Parathyroid adenoma (tissue), 2 donors: ENCODE measurements at regions not wholly inside any gene's neighbourhood (a gene's known extent, or its start where the extent isn't known, plus 50 kb on each side); places are given as distances from the start of the nearest gene placed in this dataset.
"Not testable (repeated sequence)": the region's sequence is repeated elsewhere in the genome, so short reads cannot be mapped to it uniquely, and the experiment has no call there.

ENCODE experiments used
- H2AFZ ChIP-seq: fragments of 300-600 bp; sonication (generic); one replicate; pipeline ENCODE4 v1.7.0; 2017; ENCODE audit warnings: antibody characterized with exemption, mild to moderate bottlenecking
- H3K27ac ChIP-seq: fragments of 300-600 bp; sonication (generic); one replicate; pipeline ENCODE4 v1.7.0; 2017
- H3K27me3 ChIP-seq: fragments of 300-600 bp; sonication (generic); one replicate; pipeline ENCODE4 v1.7.0; 2017; ENCODE audit warnings: low read length; ENCODE audit not compliant: control insufficient read depth, insufficient read depth
- H3K36me3 ChIP-seq: fragments of 300-600 bp; sonication (generic); one replicate; pipeline ENCODE4 v1.7.0; 2017; ENCODE audit warnings: low read length; ENCODE audit not compliant: control insufficient read depth, insufficient read depth
- H3K4me1 ChIP-seq: fragments of 300-600 bp; sonication (generic); one replicate; pipeline ENCODE4 v1.7.0; 2017; ENCODE audit warnings: control low read depth
- H3K4me2 ChIP-seq: fragments of 300-600 bp; sonication (generic); one replicate; pipeline ENCODE4 v1.7.0; 2017; ENCODE audit warnings: low read length
- H3K4me3 ChIP-seq: fragments of 300-600 bp; sonication (generic); one replicate; pipeline ENCODE4 v1.7.0; 2017; ENCODE audit warnings: low read depth, low read length
- H3K79me2 ChIP-seq: fragments of 300-600 bp; sonication (generic); one replicate; pipeline ENCODE4 v1.7.0; 2017; ENCODE audit warnings: control low read depth
- H3K9ac ChIP-seq: fragments of 300-600 bp; sonication (generic); one replicate; pipeline ENCODE4 v1.7.0; 2017; ENCODE audit warnings: mild to moderate bottlenecking
- H3K9me3 ChIP-seq: fragments of 300-600 bp; sonication (generic); one replicate; pipeline ENCODE4 v1.7.0; 2017; ENCODE audit warnings: low read length; ENCODE audit not compliant: control insufficient read depth
- TF ChIP-seq, protein P1 (sequence below): fragments of 300-600 bp; sonication (generic); IDR thresholded peaks from one replicate; pipeline ENCODE4 v1.7.0; 2017; ENCODE audit warnings: antibody characterized with exemption, mild to moderate bottlenecking
- donor health status: primary hyperparathyroidism.

DNA sequence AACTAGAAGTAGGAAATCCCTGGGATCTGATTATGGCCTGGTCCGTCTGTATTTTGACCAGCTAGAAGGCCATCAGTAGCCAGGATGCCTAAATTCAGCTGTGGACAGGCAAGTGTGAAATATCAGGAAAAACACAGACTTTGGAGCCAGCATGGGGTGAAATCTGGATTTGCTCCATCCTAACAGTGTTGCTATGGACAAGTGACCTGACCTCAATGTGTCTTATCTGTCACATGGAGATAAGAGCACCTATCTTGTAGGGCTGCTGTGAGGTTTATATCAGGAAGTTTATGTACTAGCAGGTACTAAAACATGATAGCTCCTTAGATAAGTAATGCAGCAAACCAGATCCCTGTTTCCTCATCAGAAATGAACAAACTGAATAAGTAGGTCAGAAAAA is 460.4 kb downstream of the STK39 start:
- TF ChIP-seq, protein P1, sequence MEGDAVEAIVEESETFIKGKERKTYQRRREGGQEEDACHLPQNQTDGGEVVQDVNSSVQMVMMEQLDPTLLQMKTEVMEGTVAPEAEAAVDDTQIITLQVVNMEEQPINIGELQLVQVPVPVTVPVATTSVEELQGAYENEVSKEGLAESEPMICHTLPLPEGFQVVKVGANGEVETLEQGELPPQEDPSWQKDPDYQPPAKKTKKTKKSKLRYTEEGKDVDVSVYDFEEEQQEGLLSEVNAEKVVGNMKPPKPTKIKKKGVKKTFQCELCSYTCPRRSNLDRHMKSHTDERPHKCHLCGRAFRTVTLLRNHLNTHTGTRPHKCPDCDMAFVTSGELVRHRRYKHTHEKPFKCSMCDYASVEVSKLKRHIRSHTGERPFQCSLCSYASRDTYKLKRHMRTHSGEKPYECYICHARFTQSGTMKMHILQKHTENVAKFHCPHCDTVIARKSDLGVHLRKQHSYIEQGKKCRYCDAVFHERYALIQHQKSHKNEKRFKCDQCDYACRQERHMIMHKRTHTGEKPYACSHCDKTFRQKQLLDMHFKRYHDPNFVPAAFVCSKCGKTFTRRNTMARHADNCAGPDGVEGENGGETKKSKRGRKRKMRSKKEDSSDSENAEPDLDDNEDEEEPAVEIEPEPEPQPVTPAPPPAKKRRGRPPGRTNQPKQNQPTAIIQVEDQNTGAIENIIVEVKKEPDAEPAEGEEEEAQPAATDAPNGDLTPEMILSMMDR = no peak
- Histone ChIP-seq H3K9ac (no peak overlapping the region), H3K4me3 (no peak overlapping the region), H3K79me2 (no peaks in the 10 kb centered on the region), H3K4me2 (no peak overlapping the region), H3K9me3 (no peaks in the 10 kb centered on the region), H3K36me3 (no peaks in the 10 kb centered on the region), H3K27ac (no peak overlapping the region), H3K27me3 (no peaks in the 10 kb centered on the region), H2AFZ (no peak overlapping the region), H3K4me1 (peaks cover 6% of the 10 kb centered on the region)

- Histone ChIP-seq H3K27ac (no peak overlapping the region), H3K27me3 (no peaks in the 10 kb centered on the region), H3K4me2 (no peak overlapping the region), H2AFZ (no peak overlapping the region), H3K36me3 (no peaks in the 10 kb centered on the region), H3K9me3 (no peaks in the 10 kb centered on the region), H3K79me2 (no peaks in the 10 kb centered on the region), H3K9ac (no peak overlapping the region), H3K4me1 (peaks cover 6% of the 10 kb centered on the region), H3K4me3 (no peak overlapping the region)
- TF ChIP-seq, protein P1 = no peak
Observed at GRCh38 chr2:167785606-167786216, 461.7 kb downstream of the STK39 start.

GRCh38 chr2:167784084-167784425 is 463.3 kb downstream of the STK39 start:
- TF ChIP-seq, protein P1 = no peak
- Histone ChIP-seq H3K27ac (no peak overlapping the region), H3K4me1 (peaks cover 6% of the 10 kb centered on the region), H3K4me3 (no peak overlapping the region), H3K4me2 (no peak overlapping the region), H3K9me3 (no peaks in the 10 kb centered on the region), H3K9ac (no peak overlapping the region), H3K27me3 (no peaks in the 10 kb centered on the region), H2AFZ (no peak overlapping the region), H3K36me3 (no peaks in the 10 kb centered on the region), H3K79me2 (no peaks in the 10 kb centered on the region)

DNA sequence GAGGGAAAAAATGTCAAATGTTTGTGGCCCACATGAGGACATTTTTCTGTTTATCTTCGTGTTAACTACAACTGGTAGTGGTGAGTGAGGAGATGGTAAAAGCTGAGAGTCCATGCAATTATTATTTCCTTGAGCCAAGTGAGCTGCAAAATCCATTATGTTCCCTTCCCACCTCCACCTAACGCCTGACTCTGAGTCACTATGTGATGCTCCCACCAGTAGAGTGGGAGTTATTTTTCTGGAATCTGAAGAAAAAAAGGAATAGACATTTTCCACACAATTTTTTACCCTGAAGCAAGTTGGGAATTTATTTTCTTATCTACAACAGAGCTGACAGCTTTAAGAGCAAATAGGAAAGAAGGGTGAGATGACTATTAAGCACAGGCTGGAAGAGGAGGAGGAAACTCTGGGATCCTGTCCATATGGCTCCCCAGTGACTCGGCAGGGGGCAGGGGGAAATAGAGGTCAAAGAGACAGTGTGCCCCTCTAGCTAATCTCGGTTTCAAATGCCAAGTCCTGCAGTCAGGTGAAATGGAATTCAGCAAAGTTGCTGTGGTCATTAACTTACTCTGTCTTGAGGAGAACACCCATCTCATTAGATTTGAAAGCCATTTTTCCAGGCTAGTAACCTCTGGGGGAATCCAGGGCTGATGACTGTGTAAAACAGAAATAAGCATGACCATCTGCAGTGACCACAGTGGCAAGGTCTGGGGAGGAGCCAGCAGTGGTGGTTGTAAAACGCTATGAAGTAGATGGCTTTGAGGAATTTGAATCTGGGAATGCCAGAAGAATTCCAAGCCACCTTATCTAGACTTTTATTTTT is 463.9 kb downstream of the STK39 start:
- H3K79me2 ChIP-seq = no peaks in the 10 kb centered on the region
- TF ChIP-seq, protein P1 = no peak
- H3K27ac ChIP-seq = no peak overlapping the region
- no peak overlapping the region for H3K4me3 ChIP-seq
- H2AFZ ChIP-seq = peak overlapping the region; percentile 57
- no peaks in the 10 kb centered on the region for H3K9me3 ChIP-seq
- H3K36me3 ChIP-seq = no peaks in the 10 kb centered on the region
- no peaks in the 10 kb centered on the region for H3K27me3 ChIP-seq
- peaks cover 6% of the 10 kb centered on the region for H3K4me1 ChIP-seq
- H3K9ac ChIP-seq = no peak overlapping the region
- H3K4me2 ChIP-seq = no peak overlapping the region

- H3K4me2 ChIP-seq, H3K9ac ChIP-seq: not testable (repeated sequence)
Observed at GRCh38 chr2:167781629-167782028, 465.8 kb downstream of the STK39 start.

More at GRCh38 chr2:167781629-167782028, 465.8 kb downstream of the STK39 start:
- H3K27ac ChIP-seq, H3K36me3 ChIP-seq, H3K27me3 ChIP-seq, H2AFZ ChIP-seq, H3K4me3 ChIP-seq, H3K79me2 ChIP-seq, H3K9me3 ChIP-seq, H3K4me1 ChIP-seq: not testable (repeated sequence)
